Neural progenitor cell (in vitro differentiated cells): ENCODE measurements at regions not wholly inside any gene's neighbourhood (a gene's known extent, or its start where the extent isn't known, plus 50 kb on each side); places are given as distances from the start of the nearest gene placed in this dataset.
"Not testable (repeated sequence)": the region's sequence is repeated elsewhere in the genome, so short reads cannot be mapped to it uniquely, and the experiment has no call there.

Experiments used
- DNase-seq: peaks from one replicate; pipeline ENCODE4 v3.0.0-alpha.2; 2016; ENCODE audit warnings: low spot score
- H2AFZ ChIP-seq: fragments of 200-600 bp; sonication (generic); replicated peaks from 2 replicates; pipeline ENCODE4 v1.6.1; 2016; ENCODE audit warnings: antibody characterized with exemption
- H3F3A ChIP-seq: fragments of 200-600 bp; sonication (generic); 2 replicates; pipeline ENCODE4 v1.6.1; 2016; ENCODE audit warnings: antibody characterized with exemption, low read depth
- H3K27ac ChIP-seq: fragments of 200-600 bp; sonication (generic); 2 replicates; pipeline ENCODE4 v1.5.1; 2016; ENCODE audit warnings: mild to moderate bottlenecking
- H3K27me3 ChIP-seq: fragments of 200-600 bp; sonication (generic); 2 replicates; pipeline ENCODE4 v1.6.1; 2016; ENCODE audit warnings: mild to moderate bottlenecking, moderate library complexity
- H3K36me3 ChIP-seq: fragments of 200-600 bp; sonication (generic); 2 replicates; pipeline ENCODE4 v1.5.1; 2016
- H3K4me1 ChIP-seq: fragments of 200-600 bp; sonication (generic); 2 replicates; pipeline ENCODE4 v1.6.1; 2016; ENCODE audit warnings: mixed run types
- H3K4me2 ChIP-seq: fragments of 200-600 bp; sonication (generic); 2 replicates; pipeline ENCODE4 v1.6.1; 2016
- H3K4me3 ChIP-seq: fragments of 200-600 bp; sonication (generic); 2 replicates; pipeline ENCODE4 v1.5.1; 2016
- H3K79me2 ChIP-seq: fragments of 200-600 bp; sonication (generic); 2 replicates; pipeline ENCODE4 v1.6.1; 2016; ENCODE audit warnings: low read depth
- H3K9ac ChIP-seq: fragments of 200-600 bp; sonication (generic); 2 replicates; pipeline ENCODE4 v1.6.1; 2016
- H3K9me3 ChIP-seq: fragments of 200-600 bp; sonication (generic); 2 replicates; pipeline ENCODE4 v1.5.1; 2016; ENCODE audit warnings: low read depth
- H4K20me1 ChIP-seq: fragments of 200-600 bp; sonication (generic); 2 replicates; pipeline ENCODE4 v1.6.1; 2016; ENCODE audit warnings: low read depth
- H3K27ac Mint-ChIP-seq: 3 replicates; pipeline ENCODE4 v1.8.0; 2021; ENCODE audit warnings: mixed read lengths
- H3K27me3 Mint-ChIP-seq: 2 replicates; pipeline ENCODE4 v1.8.0; 2022; ENCODE audit warnings: low read depth, mild to moderate bottlenecking, inconsistent platforms, moderate library complexity, mixed read lengths; ENCODE audit not compliant: insufficient read depth
- H3K36me3 Mint-ChIP-seq: 3 replicates; pipeline ENCODE4 v1.8.0; 2021; ENCODE audit warnings: mixed read lengths
- H3K4me1 Mint-ChIP-seq: 3 replicates; pipeline ENCODE4 v1.8.0; 2021; ENCODE audit warnings: mixed read lengths
- H3K4me3 Mint-ChIP-seq: 3 replicates; pipeline ENCODE4 v1.8.0; 2021; ENCODE audit warnings: mild to moderate bottlenecking, moderate library complexity, mixed read lengths
- H3K9me3 Mint-ChIP-seq: 3 replicates; pipeline ENCODE4 v1.8.0; 2020; ENCODE audit warnings: mixed read lengths
- EZH2 ChIP-seq: fragments of 200-600 bp; sonication (generic); IDR thresholded peaks from 2 replicates; pipeline ENCODE4 v1.6.1; 2017; ENCODE audit warnings: antibody characterized with exemption, mild to moderate bottlenecking, moderate library complexity
- EZH2phosphoT487 ChIP-seq: fragments of 200-600 bp; sonication (generic); IDR thresholded peaks from 2 replicates; pipeline ENCODE4 v1.6.1; 2017; ENCODE audit warnings: antibody characterized with exemption
- TF ChIP-seq, protein P1 (sequence below): fragments of 200-600 bp; sonication (generic); IDR thresholded peaks from 2 replicates; pipeline ENCODE4 v1.5.1; 2017; ENCODE audit warnings: antibody characterized with exemption, mild to moderate bottlenecking

GRCh38 chrX:150232222-150232621 is 130.9 kb upstream of the MAMLD1 start:
- not testable (repeated sequence) for H4K20me1 ChIP-seq, H3F3A ChIP-seq, H3K4me3 Mint-ChIP-seq, H3K27me3 Mint-ChIP-seq, H3K4me1 ChIP-seq, H2AFZ ChIP-seq, H3K9me3 ChIP-seq, H3K79me2 ChIP-seq, H3K4me3 ChIP-seq, H3K36me3 Mint-ChIP-seq, H3K27ac ChIP-seq, H3K36me3 ChIP-seq, H3K4me2 ChIP-seq, DNase-seq, H3K9me3 Mint-ChIP-seq, H3K27ac Mint-ChIP-seq, H3K27me3 ChIP-seq, H3K4me1 Mint-ChIP-seq, H3K9ac ChIP-seq

DNA sequence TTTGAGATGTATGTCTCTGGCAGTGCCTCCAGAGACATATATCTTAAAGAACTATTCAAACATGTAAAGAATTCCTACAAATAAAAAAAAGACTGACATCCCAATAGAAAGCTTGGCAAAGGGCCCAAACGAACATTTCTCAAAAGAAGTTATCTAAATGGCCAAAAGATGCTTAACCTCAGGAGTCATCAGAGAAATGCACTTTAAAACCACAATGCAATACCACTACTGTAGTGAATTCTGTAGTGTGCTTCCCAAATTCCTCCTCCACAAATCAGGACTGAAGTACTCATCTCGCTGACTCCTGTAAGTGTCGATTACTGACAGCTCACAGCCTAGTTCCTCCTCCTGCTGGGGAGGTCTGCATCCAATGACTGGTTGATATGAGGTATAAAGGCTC is 129.0 kb upstream of the MAMLD1 start:
- H3K4me1 Mint-ChIP-seq = no peaks in the 10 kb centered on the region
- TF ChIP-seq EZH2 (no peak), EZH2phosphoT487 (no peak)
- TF ChIP-seq, protein P1, sequence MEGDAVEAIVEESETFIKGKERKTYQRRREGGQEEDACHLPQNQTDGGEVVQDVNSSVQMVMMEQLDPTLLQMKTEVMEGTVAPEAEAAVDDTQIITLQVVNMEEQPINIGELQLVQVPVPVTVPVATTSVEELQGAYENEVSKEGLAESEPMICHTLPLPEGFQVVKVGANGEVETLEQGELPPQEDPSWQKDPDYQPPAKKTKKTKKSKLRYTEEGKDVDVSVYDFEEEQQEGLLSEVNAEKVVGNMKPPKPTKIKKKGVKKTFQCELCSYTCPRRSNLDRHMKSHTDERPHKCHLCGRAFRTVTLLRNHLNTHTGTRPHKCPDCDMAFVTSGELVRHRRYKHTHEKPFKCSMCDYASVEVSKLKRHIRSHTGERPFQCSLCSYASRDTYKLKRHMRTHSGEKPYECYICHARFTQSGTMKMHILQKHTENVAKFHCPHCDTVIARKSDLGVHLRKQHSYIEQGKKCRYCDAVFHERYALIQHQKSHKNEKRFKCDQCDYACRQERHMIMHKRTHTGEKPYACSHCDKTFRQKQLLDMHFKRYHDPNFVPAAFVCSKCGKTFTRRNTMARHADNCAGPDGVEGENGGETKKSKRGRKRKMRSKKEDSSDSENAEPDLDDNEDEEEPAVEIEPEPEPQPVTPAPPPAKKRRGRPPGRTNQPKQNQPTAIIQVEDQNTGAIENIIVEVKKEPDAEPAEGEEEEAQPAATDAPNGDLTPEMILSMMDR = no peak
- no peak overlapping the region for H3K4me2 ChIP-seq
- no peak overlapping the region for H3K27ac ChIP-seq
- H4K20me1 ChIP-seq = no peaks in the 10 kb centered on the region
- no peak overlapping the region for H2AFZ ChIP-seq
- H3K27ac Mint-ChIP-seq = no peak overlapping the region
- no peaks in the 10 kb centered on the region for H3K36me3 Mint-ChIP-seq
- no peak overlapping the region for H3K4me3 ChIP-seq
- H3K9ac ChIP-seq = no peak overlapping the region
- H3K9me3 Mint-ChIP-seq = peaks cover 2% of the 10 kb centered on the region
- no peaks in the 10 kb centered on the region for H3K79me2 ChIP-seq
- H3K36me3 ChIP-seq = no peaks in the 10 kb centered on the region
- H3K27me3 Mint-ChIP-seq = no peaks in the 10 kb centered on the region
- no peaks in the 10 kb centered on the region for H3F3A ChIP-seq
- H3K4me1 ChIP-seq = no peaks in the 10 kb centered on the region
- peaks cover 8% of the 10 kb centered on the region for H3K9me3 ChIP-seq
- DNase-seq = no peak
- no peaks in the 10 kb centered on the region for H3K27me3 ChIP-seq
- no peak overlapping the region for H3K4me3 Mint-ChIP-seq

- Histone ChIP-seq H3K36me3 (no peaks in the 10 kb centered on the region), H3K4me2 (no peak overlapping the region), H3K9me3 (peaks cover 8% of the 10 kb centered on the region), H2AFZ (no peak overlapping the region), H4K20me1 (no peaks in the 10 kb centered on the region), H3K27ac (no peak overlapping the region), H3F3A (no peaks in the 10 kb centered on the region), H3K79me2 (no peaks in the 10 kb centered on the region), H3K4me3 (no peak overlapping the region), H3K27me3 (no peaks in the 10 kb centered on the region), H3K9ac (no peak overlapping the region), H3K4me1 (no peaks in the 10 kb centered on the region)
- TF ChIP-seq, protein P1 = no peak
- TF ChIP-seq EZH2 = no peak
- no peak for TF ChIP-seq EZH2phosphoT487
- DNase-seq = no peak
- Mint-ChIP-seq H3K27me3 (no peaks in the 10 kb centered on the region), H3K27ac (no peak overlapping the region), H3K4me3 (no peak overlapping the region), H3K4me1 (no peaks in the 10 kb centered on the region), H3K9me3 (peaks cover 5% of the 10 kb centered on the region), H3K36me3 (no peaks in the 10 kb centered on the region)
Observed at GRCh38 chrX:150236327-150236726, 126.8 kb upstream of the MAMLD1 start.

- Mint-ChIP-seq H3K4me1 (no peaks in the 10 kb centered on the region), H3K27ac (no peak overlapping the region), H3K4me3 (no peak overlapping the region), H3K36me3 (no peaks in the 10 kb centered on the region), H3K9me3 (peaks cover 11% of the 10 kb centered on the region), H3K27me3 (no peaks in the 10 kb centered on the region)
- Histone ChIP-seq H3K9ac (no peak overlapping the region), H3K9me3 (no peaks in the 10 kb centered on the region), H3K4me3 (no peak overlapping the region), H3K27ac (no peak overlapping the region), H2AFZ (no peak overlapping the region), H3F3A (no peaks in the 10 kb centered on the region), H3K79me2 (no peaks in the 10 kb centered on the region), H3K4me1 (no peaks in the 10 kb centered on the region), H3K4me2 (no peak overlapping the region), H3K36me3 (no peaks in the 10 kb centered on the region), H4K20me1 (no peaks in the 10 kb centered on the region), H3K27me3 (no peaks in the 10 kb centered on the region)
- DNase-seq = no peak
- no peak for TF ChIP-seq EZH2
- no peak for TF ChIP-seq EZH2phosphoT487
- TF ChIP-seq, protein P1 = no peak
Observed at GRCh38 chrX:150238632-150239382, 124.3 kb upstream of the MAMLD1 start.
